GM12878 (cell line): ENCODE measurements at regions not wholly inside any gene's neighbourhood (a gene's known extent, or its start where the extent isn't known, plus 50 kb on each side); places are given as distances from the start of the nearest gene placed in this dataset.

Source experiments
- ATAC-seq: fragments of 200-7000 bp; cut with Tn5 transposase; 3 replicates; pipeline ENCODE4 v1.9.1; 2020; ENCODE audit warnings: mild to moderate bottlenecking, moderate library complexity
- BruUV-seq: library from RNA; stranded (reverse); fragments of 400-500 nt; replicated peaks from 2 replicates; lab custom pipeline; 2021; lab: Mats Ljungman, UMichigan
- CTCF ChIA-PET: fragments of 300-600 bp; sonication (Branson Sonifier 250); formaldehyde crosslinking; extraction: SDS; loops from one replicate; lab custom pipeline; 2021; ENCODE audit warnings: inconsistent platforms; lab: Yijun Ruan, JAX
- POLR2A ChIA-PET: fragments of 350-600 bp; formaldehyde crosslinking; extraction: SDS; loops from one replicate; lab custom pipeline; 2021; ENCODE audit warnings: inconsistent platforms; lab: Charles Lee
- RAD21 ChIA-PET: fragments of 300-600 bp; sonication (Branson Sonifier 250); formaldehyde crosslinking; loops from one replicate; lab custom pipeline; 2023; ENCODE audit warnings: antibody characterized with exemption; ENCODE audit not compliant: unreplicated experiment; lab: Charles Lee
- SMC1A ChIA-PET: fragments of 300-600 bp; sonication (Branson Sonifier 250); formaldehyde crosslinking; loops from one replicate; lab custom pipeline; 2023; ENCODE audit not compliant: unreplicated experiment, uncharacterized antibody; lab: Charles Lee
- DNase-seq: peaks from one replicate; pipeline ENCODE4 v3.0.0-alpha.2; 2011; ENCODE audit warnings: low read depth, low spot score
- FAIRE-seq: peaks from 3 replicates; lab custom pipeline; 2011; peaks lifted over from hg19 to GRCh38; lab: Jason Lieb, UNC
- H2AFZ ChIP-seq: 2 replicates; pipeline ENCODE4 v1.6.0; 2011; ENCODE audit warnings: low read depth, low read length, control low read depth; ENCODE audit not compliant: control insufficient read depth
- H3K27ac ChIP-seq: 2 replicates; pipeline ENCODE4 v1.5.1; 2011; ENCODE audit warnings: control low read depth; ENCODE audit not compliant: control insufficient read depth, insufficient read depth
- H3K27me3 ChIP-seq, 2 experiments: replicated peaks in 1 of 2; 2 replicates each; pipeline versions ENCODE4 v1.6.0 to v1.6.1; 2011; ENCODE audit warnings: low read length in 1 of 2; ENCODE audit not compliant: control insufficient read depth in 2 of 2, insufficient read depth in 2 of 2
- H3K36me3 ChIP-seq, 2 experiments: 2 replicates each; pipeline ENCODE4 v1.5.1; 2011; ENCODE audit warnings: low read length in 1 of 2; ENCODE audit not compliant: control insufficient read depth in 2 of 2, insufficient read depth in 2 of 2
- H3K4me1 ChIP-seq: 2 replicates; pipeline ENCODE4 v1.6.1; 2011; ENCODE audit warnings: mild to moderate bottlenecking, low read length, moderate library complexity, mixed read lengths; ENCODE audit not compliant: control insufficient read depth, insufficient read depth
- H3K4me2 ChIP-seq: 2 replicates; pipeline ENCODE4 v1.6.0; 2011; ENCODE audit warnings: control low read depth; ENCODE audit not compliant: control insufficient read depth, insufficient read depth
- H3K4me3 ChIP-seq: fragments of 200-600 bp; sonication (generic); 2 replicates; pipeline ENCODE4 v1.5.1; 2016
- H3K79me2 ChIP-seq: 2 replicates; pipeline ENCODE4 v1.6.0; 2011; ENCODE audit warnings: low read length; ENCODE audit not compliant: control insufficient read depth, insufficient read depth
- H3K9ac ChIP-seq: 2 replicates; pipeline ENCODE4 v1.8.0; 2011; ENCODE audit warnings: low read length, control low read depth, mixed read lengths; ENCODE audit not compliant: control insufficient read depth, insufficient read depth
- H3K9me3 ChIP-seq: replicated peaks from 3 replicates; pipeline ENCODE4 v1.5.1; 2011; ENCODE audit warnings: mild to moderate bottlenecking, low read length; ENCODE audit not compliant: control insufficient read depth, insufficient read depth
- H4K20me1 ChIP-seq: 2 replicates; pipeline ENCODE4 v1.6.0; 2011; ENCODE audit not compliant: control insufficient read depth, insufficient read depth
- BMI1 ChIP-seq: fragments of 450-650 bp; IDR thresholded peaks from 2 replicates; pipeline ENCODE4 v1.6.1; 2016; ENCODE audit warnings: mild to moderate bottlenecking, moderate library complexity, borderline replicate concordance
- CBX3 ChIP-seq: fragments of 200-600 bp; sonication (generic); IDR thresholded peaks from 2 replicates; pipeline ENCODE4 v1.6.1; 2016; ENCODE audit warnings: low read depth, borderline replicate concordance
- DPF2 ChIP-seq: fragments of 450-650 bp; IDR thresholded peaks from 2 replicates; pipeline ENCODE4 v1.6.1; 2017; ENCODE audit warnings: mild to moderate bottlenecking
- HDAC6 ChIP-seq: fragments of 200-600 bp; sonication (generic); IDR thresholded peaks from one replicate; pipeline ENCODE4 v1.8.0; 2017; ENCODE audit warnings: antibody characterized with exemption; ENCODE audit not compliant: unreplicated experiment
- LARP7 ChIP-seq: fragments of 450-650 bp; IDR thresholded peaks from 2 replicates; pipeline ENCODE4 v1.6.1; 2017; ENCODE audit warnings: mild to moderate bottlenecking
- MEF2A ChIP-seq: IDR thresholded peaks from 2 replicates; pipeline ENCODE4 v1.6.1; 2011; ENCODE audit warnings: low read depth, mild to moderate bottlenecking, low read length, moderate library complexity; ENCODE audit not compliant: insufficient read depth
- NR2C2 ChIP-seq: IDR thresholded peaks from 2 replicates; pipeline ENCODE4 v1.6.1; 2011; ENCODE audit warnings: borderline replicate concordance, low read depth; ENCODE audit not compliant: control insufficient read depth, insufficient read length
- PML ChIP-seq: IDR thresholded peaks from 2 replicates; pipeline ENCODE4 v1.6.1; 2012; ENCODE audit warnings: low read length, inconsistent platforms
- RCOR1 ChIP-seq: conservative IDR thresholded peaks from 2 replicates; pipeline ENCODE4 v1.6.1; 2012; ENCODE audit warnings: low read depth, low read length, improper control_type of control experiment
- RELB ChIP-seq: fragments of 450-650 bp; IDR thresholded peaks from 2 replicates; pipeline ENCODE4 v1.6.1; 2017; ENCODE audit warnings: low read depth, mild to moderate bottlenecking, moderate library complexity
- SKIL ChIP-seq: fragments of 450-650 bp; IDR thresholded peaks from 2 replicates; pipeline ENCODE4 v1.6.1; 2017; ENCODE audit warnings: mild to moderate bottlenecking, low read depth, inconsistent platforms; ENCODE audit not compliant: poor library complexity, severe bottlenecking
- SREBF1 ChIP-seq: IDR thresholded peaks from 2 replicates; pipeline ENCODE4 v1.6.1; 2012; ENCODE audit warnings: mild to moderate bottlenecking, low read length
- TBL1XR1 ChIP-seq: IDR thresholded peaks from 2 replicates; pipeline ENCODE4 v1.6.1; 2012; ENCODE audit warnings: low read depth, low read length, improper control_type of control experiment
- ZNF384 ChIP-seq: IDR thresholded peaks from 2 replicates; pipeline ENCODE4 v1.6.1; 2012; ENCODE audit warnings: low read depth, mild to moderate bottlenecking, low read length, improper control_type of control experiment, borderline replicate concordance
- ZNF687 ChIP-seq: fragments of 450-650 bp; IDR thresholded peaks from 2 replicates; pipeline ENCODE4 v1.6.1; 2017; ENCODE audit warnings: mild to moderate bottlenecking, moderate library complexity
- WGBS: methylation state at CpG from one replicate; pipeline ENCODE4 v1.1.6; 2016; ENCODE audit warnings: low lambda C conversion rate; ENCODE audit not compliant: insufficient replicate concordance, insufficient coverage; ENCODE audit errors: missing lambda C conversion rate; 5-methylcytosine and 5-hydroxymethylcytosine counted together
- in situ Hi-C: fragments of 300-500 bp; cut with MboI; formaldehyde crosslinking; loops from 9 replicates; pipeline ENCODE4 v1.14.3; 2018; ENCODE audit warnings: mixed read lengths
- intact Hi-C: fragments of 100-400 bp; cut with micrococcal nuclease; formaldehyde crosslinking; loops from one replicate; pipeline ENCODE4 v1.14.2; 2022; ENCODE audit not compliant: unreplicated experiment

DNA sequence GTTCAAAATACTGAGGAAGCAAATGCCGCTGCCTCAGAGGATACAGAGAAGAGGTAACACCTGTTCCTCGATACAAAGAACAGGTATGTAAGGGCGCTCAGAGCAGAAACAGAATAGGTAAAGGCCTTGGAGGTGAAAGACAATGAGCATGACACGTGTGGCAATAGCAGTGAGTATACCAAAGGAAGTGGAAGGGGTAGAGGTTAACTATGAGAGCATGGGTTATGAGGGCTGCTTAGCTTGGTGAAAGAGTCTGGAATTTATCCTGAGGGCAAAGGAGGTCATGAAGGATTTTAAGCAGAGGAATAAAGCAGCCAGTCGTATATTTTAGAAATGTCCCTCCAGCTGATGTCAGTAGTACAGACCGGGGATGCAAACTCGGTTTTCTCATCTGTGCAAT is 269.8 kb upstream of the ZNF462 start (continued):
- TF ChIP-seq TBL1XR1 (no peak), SREBF1 (no peak), PML (no peak), NR2C2 (no peak), RCOR1 (no peak)

DNA sequence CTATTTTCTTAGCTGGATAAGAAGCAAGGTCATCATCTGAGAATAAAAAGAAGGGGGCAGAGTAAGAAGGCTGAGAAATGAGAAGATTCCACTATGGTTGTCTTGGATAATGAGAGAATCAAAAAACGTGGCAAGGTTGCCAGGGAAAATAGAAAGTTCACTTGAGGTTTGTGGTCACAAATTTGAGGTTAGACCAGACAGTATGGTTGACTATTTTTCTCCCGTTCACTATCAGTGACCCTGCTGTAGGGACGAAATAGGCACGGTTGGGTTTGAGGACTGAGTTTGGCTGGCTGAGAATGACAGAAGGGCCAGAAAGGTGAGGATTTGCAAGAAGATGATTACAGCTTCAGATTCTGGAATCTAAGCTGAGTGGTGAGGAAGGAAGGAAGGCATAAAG is 266.0 kb upstream of the ZNF462 start:
- FAIRE-seq (no peak), ATAC-seq (no peak), DNase-seq (no peak)
- Histone ChIP-seq H3K27ac (no peak overlapping the region), H2AFZ (no peak overlapping the region), H3K79me2 (no peaks in the 10 kb centered on the region), H3K36me3 (no peaks in the 10 kb centered on the region), H4K20me1 (no peaks in the 10 kb centered on the region), H3K4me2 (no peak overlapping the region), H3K9me3 (no peaks in the 10 kb centered on the region), H3K27me3 (no peaks in the 10 kb centered on the region), H3K4me3 (no peak overlapping the region), H3K4me1 (no peaks in the 10 kb centered on the region), H3K9ac (no peak overlapping the region)
- ChIA-PET SMC1A (no interaction called here), RAD21 (no interaction called here), CTCF (no interaction called here), POLR2A (no interaction called here)
- intact Hi-C loops = no loop called here
- 2% methylated on average over 4 of the region's 4 CpGs for WGBS
- in situ Hi-C loops = no loop called here
- BruUV-seq = no TSS peak
- no peak for TF ChIP-seq MEF2A
- TF ChIP-seq RELB = no peak
- no peak for TF ChIP-seq BMI1
- TF ChIP-seq ZNF687 = no peak
- TF ChIP-seq LARP7 = no peak
- TF ChIP-seq ZNF384 = no peak
- TF ChIP-seq CBX3 = no peak
- TF ChIP-seq SKIL = no peak
- TF ChIP-seq DPF2 = no peak
- no peak for TF ChIP-seq HDAC6
